ENCODE measurements at regions not wholly inside any gene's neighbourhood (a gene's known extent, or its start where the extent isn't known, plus 50 kb on each side); places are given as distances from the start of the nearest gene placed in this dataset.
"Not testable (repeated sequence)": the region's sequence is repeated elsewhere in the genome, so short reads cannot be mapped to it uniquely, and the experiment has no call there.

DNA sequence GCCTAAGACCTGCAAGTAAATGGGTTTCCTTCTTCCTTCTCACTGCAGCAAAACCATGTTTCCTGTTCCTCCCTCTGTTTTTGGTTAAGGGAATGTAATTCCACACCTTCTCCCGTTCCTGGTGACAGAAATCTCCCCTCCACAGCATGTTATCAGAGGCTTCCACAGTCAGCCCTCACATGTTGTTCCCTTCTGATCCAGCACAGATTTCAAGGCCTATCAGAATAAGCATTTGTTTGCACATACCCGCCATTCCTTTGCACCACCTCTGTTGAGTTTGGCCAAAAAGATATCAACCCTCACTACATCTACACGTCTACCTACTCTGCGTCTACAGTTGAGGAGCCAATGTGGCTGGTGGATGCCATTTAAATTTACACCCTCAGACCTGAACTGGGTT is 113.9 kb upstream of the GRM7 start:
- no peak for DNase-seq

DNA sequence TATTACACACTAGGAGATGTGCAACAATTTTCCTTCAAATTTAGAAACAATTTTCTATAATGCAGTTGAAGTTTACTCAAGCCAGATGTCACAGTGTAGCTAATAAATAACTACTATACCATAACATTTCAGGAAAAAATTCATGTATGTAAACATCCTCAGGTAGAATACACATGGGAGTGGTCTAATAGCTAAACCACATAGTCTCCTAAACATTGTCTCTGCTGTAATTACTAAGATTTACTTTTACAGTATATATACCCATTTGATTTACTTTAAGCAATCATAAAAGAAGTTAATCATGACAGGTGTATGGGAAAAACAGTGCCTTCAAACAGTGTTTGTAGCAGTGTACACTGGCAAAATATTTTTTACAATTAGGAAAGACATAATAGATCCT is 110.1 kb upstream of the GRM7 start:
- no peak for DNase-seq

DNA sequence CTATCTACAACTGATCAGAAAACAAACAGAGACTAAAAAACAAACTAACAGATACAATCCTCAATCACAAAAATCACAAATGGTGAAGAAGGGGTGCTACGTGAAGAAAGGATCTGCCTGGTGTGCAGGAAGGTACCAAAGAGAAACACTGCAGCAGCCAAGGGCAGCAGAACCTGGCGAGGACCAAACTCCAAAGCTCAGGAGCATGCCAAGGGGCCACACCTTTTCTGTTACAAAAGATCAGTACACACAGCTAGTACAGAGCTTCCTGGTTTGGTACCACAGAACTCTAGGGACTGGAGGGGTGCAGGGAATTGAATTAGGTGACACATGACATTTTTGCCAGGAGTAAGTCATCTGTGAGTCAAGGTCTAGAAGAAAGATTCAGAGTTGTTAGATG is 107.4 kb upstream of the GRM7 start:
- DNase-seq = no peak

DNA sequence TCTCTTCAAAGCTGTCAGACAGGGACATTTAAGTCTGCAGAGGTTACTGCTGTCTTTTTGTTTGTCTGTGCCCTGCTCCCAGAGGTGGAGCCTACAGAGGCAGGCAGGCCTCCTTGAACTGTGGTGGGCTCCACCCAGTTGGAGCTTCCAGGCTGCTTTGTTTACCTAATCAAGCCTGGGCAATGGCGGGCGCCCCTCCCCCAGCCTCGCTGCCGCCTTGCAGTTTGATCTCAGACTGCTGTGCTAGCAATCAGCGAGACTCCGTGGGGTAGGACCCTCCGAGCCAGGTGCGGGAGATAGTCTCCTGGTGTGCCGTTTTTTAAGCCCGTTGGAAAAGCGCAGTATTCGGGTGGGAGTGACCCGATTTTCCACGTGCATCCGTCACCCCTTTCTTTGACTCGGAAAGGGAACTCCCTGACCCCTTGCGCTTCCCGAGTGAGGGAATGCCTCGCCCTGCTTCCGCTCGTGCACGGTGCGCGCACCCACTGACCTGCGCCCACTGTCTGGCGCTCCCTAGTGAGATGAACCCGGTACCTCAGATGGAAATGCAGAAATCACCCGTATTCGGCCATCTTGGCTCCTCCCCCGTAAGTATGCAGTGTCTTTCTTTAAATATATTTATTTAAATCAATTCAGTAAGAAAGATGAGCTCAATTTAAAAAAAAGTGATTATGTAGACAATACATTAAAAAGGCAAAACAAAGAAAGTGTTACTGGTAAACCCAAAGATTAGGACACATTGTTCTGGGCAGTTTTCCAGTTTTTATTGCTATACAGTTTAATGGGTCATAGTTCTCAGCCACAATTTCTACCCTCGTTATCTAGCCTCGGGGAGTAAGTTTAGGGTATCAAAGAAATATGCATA is 91.2 kb upstream of the GRM7 start:
- not testable (repeated sequence) for DNase-seq

DNA sequence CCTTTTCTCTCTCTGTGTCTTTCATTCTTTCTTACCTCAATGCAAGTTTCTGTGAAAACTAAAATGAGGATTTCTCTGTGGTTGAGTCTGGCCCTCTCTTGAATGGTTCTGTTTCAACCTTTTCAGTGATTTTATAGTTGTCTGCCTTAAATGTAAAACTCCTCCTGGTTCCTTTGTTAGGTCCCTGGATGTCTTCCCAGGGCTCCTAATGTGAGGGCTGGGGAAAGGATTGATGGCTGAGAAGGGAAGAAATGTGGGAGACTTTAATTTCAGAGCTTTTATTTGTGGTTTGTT is 90.6 kb upstream of the GRM7 start:
- no peak for DNase-seq

DNA sequence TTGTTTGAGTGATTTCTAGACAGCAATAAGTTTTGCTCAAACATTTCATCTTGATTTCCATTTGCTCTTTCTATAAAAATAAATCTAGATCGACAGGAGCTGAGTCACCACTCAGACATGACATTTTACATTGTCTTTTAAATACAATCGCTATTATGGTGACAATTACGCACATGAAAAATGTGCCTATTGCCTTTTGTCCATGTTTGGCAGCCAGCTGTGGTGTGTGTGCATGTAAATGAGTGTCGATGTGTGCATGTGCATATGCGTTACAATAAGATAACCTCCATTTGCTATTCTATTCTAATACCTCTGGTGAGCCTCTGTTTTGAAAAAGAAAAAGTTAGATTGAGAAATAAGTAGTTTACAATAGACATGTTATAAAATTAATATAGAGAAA is 89.7 kb upstream of the GRM7 start:
- no peak for DNase-seq

DNA sequence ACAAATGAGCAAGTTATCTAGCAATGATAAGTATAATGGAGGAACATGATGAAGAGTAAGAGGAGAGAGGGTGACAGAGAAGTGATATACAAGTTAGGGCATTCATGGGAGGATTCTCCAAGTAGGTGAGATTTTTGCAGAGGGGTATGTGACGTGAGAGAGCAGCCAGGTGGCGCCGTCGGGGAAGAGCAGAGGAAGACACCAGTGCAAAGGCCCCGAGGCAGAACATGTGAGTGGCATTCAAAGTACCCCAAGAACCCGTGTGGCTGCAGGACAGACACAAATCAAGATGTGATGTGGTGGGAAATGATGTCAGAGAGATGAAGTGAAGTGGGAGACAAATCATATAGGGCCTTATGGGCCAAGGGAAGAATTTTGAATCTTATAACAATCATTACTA is 81.8 kb upstream of the GRM7 start:
- DNase-seq = no peak

DNA sequence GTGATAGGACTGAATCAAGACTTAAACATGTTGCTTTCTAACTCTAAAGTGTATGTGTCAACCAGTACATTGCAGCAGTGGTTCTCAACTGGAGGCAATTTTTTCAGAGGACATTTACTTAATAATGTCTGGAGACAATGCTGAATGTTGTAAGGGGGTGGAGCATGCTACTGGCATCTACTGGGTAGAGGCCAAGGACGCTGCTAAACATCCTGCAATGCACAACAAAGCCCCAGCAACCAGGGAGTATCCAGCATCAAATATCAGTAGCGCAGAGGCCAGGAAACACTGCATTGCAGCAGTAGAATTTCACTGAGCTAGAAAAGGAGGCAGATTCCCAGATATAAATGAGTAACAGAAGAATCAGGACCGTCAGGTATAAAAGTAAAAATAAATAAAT is 79.8 kb upstream of the GRM7 start:
- no peak for DNase-seq

DNA sequence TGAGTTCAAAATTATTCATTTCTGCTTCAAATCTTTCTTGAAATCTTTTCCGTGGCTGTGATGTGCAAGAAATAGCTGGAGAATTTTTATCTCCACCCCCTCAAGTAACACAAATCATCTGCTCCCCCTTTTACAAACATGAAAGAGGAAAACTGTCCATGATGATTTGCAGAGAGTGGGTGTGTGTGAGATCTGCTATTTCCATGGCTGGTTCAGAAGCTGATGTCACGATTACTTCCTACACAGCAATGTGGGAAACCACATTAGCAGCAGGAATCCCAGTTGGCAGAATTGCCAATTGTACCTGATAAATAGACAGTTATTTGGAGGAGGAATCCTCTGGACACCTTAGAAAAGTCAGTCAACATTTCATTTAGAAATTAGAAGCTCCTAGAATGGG is 75.2 kb upstream of the GRM7 start:
- peak in 1 of 51 donors; percentile 2 for DNase-seq

DNA sequence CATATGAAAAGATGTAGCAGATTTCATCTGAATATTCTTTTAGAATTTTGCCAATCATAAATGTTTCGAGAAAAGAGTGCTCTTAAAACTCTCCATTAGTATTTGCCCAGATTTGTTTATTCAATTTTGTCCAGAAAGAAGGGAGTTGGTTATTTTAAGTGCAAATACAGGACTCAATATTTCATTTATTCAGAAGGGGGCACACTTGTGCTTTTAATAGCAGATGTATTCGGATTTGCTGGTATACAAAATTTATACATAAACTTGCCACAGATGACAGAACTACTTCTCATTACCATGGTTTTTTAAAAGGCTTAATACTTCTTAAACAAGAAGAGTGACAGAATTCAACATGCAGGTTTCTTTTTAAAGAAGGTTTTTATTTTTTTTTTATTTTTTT is 69.8 kb upstream of the GRM7 start:
- DNase-seq = no peak

DNA sequence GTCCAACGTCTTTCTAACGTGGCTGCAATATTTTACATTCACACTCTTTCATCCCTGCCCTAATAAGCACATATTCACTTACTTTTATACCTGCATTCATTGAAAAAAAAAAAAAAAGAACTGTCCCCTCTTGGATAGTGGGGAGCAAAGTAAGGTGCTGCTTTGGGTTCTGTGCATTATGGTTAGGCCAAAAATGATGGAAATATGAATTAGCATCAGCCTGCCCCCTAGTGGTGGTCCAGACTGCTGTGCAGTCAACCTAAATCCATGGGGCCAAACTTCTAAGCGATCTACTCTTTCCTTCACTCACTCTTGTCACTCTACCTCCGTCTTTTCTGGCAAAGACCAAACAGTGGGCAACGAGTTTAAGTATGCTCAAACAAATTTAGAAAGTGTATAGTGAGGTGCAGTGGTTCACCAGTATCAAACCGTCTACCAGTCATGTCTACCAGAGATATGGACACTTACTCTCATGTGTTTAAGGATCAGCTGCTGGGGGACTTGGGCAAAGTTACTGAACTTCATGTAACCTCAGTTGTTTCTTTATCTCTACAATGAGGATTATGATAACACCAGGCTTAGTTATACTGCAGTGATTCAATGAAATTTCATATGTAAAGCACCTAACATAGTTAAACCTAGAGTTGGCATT is 61.5 kb upstream of the GRM7 start:
- DNase-seq = peak in 19 of 51 donors; percentile 0 to 38 (median 5)

DNA sequence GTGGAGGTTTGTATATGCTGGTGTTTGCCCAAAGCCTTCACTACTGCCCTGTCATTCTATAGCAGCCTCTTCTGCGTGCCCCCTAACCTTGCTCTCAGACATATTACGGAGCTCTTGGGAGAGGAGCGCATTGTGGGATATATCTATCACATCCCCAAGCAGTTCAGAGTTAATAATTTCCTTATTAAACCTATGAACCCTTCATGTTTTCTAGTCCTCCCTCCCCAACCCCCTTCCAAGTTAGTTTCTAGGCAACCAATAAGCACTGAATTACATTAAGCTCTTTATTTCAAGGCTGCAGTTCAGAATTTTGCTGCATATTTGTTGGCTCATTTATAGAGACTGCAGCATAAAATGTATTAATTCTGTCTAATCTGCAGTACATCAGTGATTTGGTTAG is 57.3 kb upstream of the GRM7 start:
- peak in 1 of 51 donors; percentile 18 for DNase-seq

DNA sequence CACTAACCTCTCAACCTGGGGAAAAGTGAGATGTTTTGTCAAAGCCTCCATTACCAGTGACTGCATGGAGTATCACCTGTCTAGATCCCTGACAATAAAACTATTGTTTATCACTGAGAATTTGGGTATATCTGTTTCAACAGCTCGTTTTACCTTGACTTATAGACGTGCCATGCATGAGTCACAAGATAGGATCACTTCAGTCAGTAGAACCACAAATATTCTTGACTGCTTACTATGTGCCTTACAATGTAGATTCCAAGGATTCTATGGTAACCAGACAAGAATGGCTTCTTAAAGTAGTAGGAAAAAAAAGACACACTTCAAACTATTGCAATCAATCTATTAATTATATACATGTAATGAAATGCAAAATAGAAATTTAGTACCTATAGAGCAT is 55.7 kb upstream of the GRM7 start:
- no peak for DNase-seq

DNA sequence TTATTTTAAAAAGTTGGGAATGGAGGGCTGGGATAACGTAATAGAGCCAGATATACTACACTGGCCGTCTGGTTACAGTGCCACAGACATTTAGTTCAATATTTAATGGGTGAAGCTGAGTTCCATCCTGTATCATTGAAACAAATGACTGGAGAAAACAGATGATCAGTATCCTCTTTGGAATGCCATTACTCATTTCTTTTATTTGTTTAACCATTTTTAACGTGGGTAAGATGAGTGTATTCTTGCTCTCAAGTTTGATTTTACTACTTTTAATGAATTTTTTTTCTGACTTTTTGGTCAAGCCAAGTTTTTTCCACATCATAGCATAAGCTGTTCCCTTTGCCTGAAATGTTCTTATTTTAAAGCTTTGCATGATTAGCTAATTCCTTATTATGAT is 53.9 kb upstream of the GRM7 start:
- DNase-seq = no peak

DNA sequence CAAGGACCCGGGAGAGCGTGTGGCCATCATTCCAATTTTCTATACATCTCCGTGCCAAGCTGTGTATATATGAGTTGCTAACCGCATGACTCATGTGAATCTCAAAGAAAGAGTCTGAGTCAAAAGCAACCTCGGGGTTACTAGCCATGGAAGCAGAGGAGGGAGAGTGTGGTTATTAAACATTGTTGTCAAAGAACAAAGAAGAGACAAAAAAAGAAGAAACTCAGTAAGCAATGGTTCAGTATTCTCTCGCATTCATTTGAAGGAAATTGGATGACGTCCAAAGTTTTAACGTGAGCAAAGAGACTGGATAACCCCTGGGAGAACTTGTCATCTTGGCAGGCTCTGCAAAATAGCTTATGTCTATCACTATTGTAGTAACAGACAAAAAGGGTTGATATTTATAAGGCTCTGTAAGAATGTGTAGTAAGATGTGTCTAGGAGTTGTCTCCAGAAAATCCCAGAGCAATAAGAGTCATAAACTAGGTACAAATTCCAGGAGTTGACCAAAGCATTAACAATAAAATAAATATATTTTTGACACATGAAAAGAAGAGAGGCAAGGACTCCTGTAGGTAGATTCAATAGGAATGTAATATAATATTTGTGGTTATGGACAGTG is 52.8 kb upstream of the GRM7 start:
- DNase-seq = no peak

DNA sequence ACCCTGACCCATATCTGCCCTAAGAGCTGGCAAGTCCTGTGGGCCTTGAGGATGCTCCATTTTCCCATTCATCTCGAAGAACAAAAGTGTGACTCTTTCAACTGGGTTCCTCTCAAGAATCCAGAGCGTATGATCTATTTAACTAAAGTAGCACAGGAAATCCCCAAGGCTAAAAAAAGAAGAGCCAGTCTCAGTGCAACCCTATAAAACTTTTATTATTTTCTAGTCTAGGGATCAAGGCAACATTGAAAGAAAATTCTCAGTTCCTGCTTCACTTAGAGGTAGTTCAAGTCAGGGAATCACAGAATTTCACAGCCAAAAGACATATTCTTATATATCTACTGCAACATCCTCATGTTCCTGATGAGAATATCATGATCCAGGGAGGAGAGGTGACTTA is 51.6 kb upstream of the GRM7 start:
- DNase-seq = no peak

All from hypothalamus (tissue), 51 donors.